Testis (tissue), 2 donors: ENCODE measurements at regions not wholly inside any gene's neighbourhood (a gene's known extent, or its start where the extent isn't known, plus 50 kb on each side); places are given as distances from the start of the nearest gene placed in this dataset.

Source experiments
- CTCF ChIP-seq, 3 experiments: fragments of 450-650 bp in 2 of 3; fragments of 200-600 bp in 1 of 3; sonication (generic) in 1 of 3; IDR thresholded peaks; one replicate each; pipeline ENCODE4 v1.5.1; 2016 to 2019; ENCODE audit warnings: antibody characterized with exemption in 3 of 3, mild to moderate bottlenecking in 2 of 3, moderate library complexity in 1 of 3
- POLR2A ChIP-seq: fragments of 450-650 bp; IDR thresholded peaks from one replicate; pipeline ENCODE4 v1.6.1; 2017; ENCODE audit warnings: antibody characterized with exemption, mild to moderate bottlenecking, moderate library complexity

GRCh38 chr1:29948581-29948980, 712.3 kb downstream of the PTPRU start:
- TF ChIP-seq CTCF (IDR thresholded peaks at IDR 0.05) (no peak), POLR2A (no peak)
